GM12864 (cell line): ENCODE measurements at regions not wholly inside any gene's neighbourhood (a gene's known extent, or its start where the extent isn't known, plus 50 kb on each side); places are given as distances from the start of the nearest gene placed in this dataset.

ENCODE experiments used
- DNase-seq: peaks from one replicate; pipeline ENCODE4 v3.0.0-alpha.2; 2011; ENCODE audit warnings: low read depth
- H3K4me3 ChIP-seq: 2 replicates; pipeline ENCODE4 v1.5.1; 2011; ENCODE audit warnings: mild to moderate bottlenecking, low read depth, low read length, control low read depth
- CTCF ChIP-seq: IDR thresholded peaks from 2 replicates; pipeline ENCODE4 v1.5.1; 2011; ENCODE audit warnings: low read depth, mild to moderate bottlenecking, moderate library complexity, low read length, control low read depth, inconsistent platforms; ENCODE audit errors: missing control alignments

GRCh38 chr15:98530570-98530969 lies 117.8 kb upstream of the IGF1R start:
- DNase-seq = no peak
- H3K4me3 ChIP-seq = no peak overlapping the region
- TF ChIP-seq CTCF = no peak

- no peak for DNase-seq
- no peak for TF ChIP-seq CTCF
- no peak overlapping the region for H3K4me3 ChIP-seq
Observed at GRCh38 chr15:98532063-98532462, 116.3 kb upstream of the IGF1R start.

- no peak for TF ChIP-seq CTCF
- no peak overlapping the region for H3K4me3 ChIP-seq
- DNase-seq = no peak
Observed at GRCh38 chr15:98536976-98537375, 111.4 kb upstream of the IGF1R start.

GRCh38 chr15:98537516-98538060 lies 110.8 kb upstream of the IGF1R start:
- H3K4me3 ChIP-seq = no peak overlapping the region
- DNase-seq = no peak
- no peak for TF ChIP-seq CTCF

GRCh38 chr15:98541519-98541918 lies 106.8 kb upstream of the IGF1R start:
- no peak overlapping the region for H3K4me3 ChIP-seq
- DNase-seq = no peak
- TF ChIP-seq CTCF = no peak

- TF ChIP-seq CTCF = no peak
Observed at GRCh38 chr15:98543237-98543636, 105.1 kb upstream of the IGF1R start.

GRCh38 chr15:98546329-98546728 lies 102.0 kb upstream of the IGF1R start:
- TF ChIP-seq CTCF = no peak
- no peak overlapping the region for H3K4me3 ChIP-seq
- DNase-seq = no peak

More at GRCh38 chr15:98543237-98543636, 105.1 kb upstream of the IGF1R start:
- no peak for DNase-seq
- no peak overlapping the region for H3K4me3 ChIP-seq
